ENCODE measurements at regions not wholly inside any gene's neighbourhood (a gene's known extent, or its start where the extent isn't known, plus 50 kb on each side); places are given as distances from the start of the nearest gene placed in this dataset.

DNA sequence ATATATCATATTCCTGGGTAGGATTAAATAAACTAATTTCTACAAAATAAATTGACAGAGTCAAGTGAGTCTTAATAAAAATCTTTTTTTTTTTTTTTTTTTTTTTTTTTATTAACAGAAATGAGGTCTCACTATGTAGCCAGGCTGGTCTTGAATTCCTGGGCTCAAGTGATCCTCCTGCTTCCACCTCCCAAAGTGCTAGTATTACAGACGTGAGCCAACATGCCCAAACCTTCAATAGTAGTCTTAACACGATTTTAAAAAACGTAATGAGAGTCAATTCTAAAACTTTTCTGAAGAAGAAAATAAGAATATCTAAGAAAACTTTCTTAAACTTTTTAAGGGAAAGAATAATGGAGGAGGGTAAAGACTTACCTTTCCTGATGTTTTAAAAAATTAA lies 84.2 kb downstream of the YIPF5 start:
- Histone ChIP-seq H3K36me3 (replicated peaks in 1 of 2; ENCODE audit: control insufficient read depth in 1 of 2, insufficient read depth in 2 of 2, low read length in 2 of 2) (no peaks in the 10 kb centered on the region), H3K9ac (ENCODE audit: insufficient read depth, low read length, poor library complexity, severe bottlenecking) (no peak overlapping the region), H4K20me1 (ENCODE audit: insufficient read depth, low read length) (no peaks in the 10 kb centered on the region), H3K79me2 (ENCODE audit: insufficient read depth, low read length) (no peaks in the 10 kb centered on the region), H3K4me2 (replicated peaks; ENCODE audit: extremely low read depth, low read length, poor library complexity, severe bottlenecking) (no peak overlapping the region), H3K9me3 (replicated peaks in 1 of 2; ENCODE audit: control insufficient read depth in 1 of 2, insufficient read depth in 1 of 2, low read length in 2 of 2) (peaks cover 0 to 5% of the 10 kb centered on the region in 2 donors), H3K27me3 (ENCODE audit: control insufficient read depth in 2 of 2, insufficient read depth in 2 of 2, low read length in 2 of 2) (no peaks in the 10 kb centered on the region), H3K4me1 (ENCODE audit: control insufficient read depth in 1 of 2, insufficient read depth in 2 of 2, low read length in 2 of 2) (no peaks in the 10 kb centered on the region), H3K4me3 (replicated peaks in 1 of 3; ENCODE audit: low read depth in 2 of 3, low read length in 3 of 3) (no peak overlapping the region), H3K27ac (ENCODE audit: low read depth in 1 of 2, low read length in 2 of 2) (no peak overlapping the region), H2AFZ (ENCODE audit: insufficient read depth, low read depth, low read length, poor library complexity, severe bottlenecking) (no peak overlapping the region)
- peaks cover 0 to 2% (median 1%) of the 10 kb centered on the region in 3 donors for H3K27me3 Mint-ChIP-seq (ENCODE audit: low read depth in 3 of 3)
- H3K4me1 Mint-ChIP-seq, result no peaks in the 10 kb centered on the region
- TF ChIP-seq, protein P1, sequence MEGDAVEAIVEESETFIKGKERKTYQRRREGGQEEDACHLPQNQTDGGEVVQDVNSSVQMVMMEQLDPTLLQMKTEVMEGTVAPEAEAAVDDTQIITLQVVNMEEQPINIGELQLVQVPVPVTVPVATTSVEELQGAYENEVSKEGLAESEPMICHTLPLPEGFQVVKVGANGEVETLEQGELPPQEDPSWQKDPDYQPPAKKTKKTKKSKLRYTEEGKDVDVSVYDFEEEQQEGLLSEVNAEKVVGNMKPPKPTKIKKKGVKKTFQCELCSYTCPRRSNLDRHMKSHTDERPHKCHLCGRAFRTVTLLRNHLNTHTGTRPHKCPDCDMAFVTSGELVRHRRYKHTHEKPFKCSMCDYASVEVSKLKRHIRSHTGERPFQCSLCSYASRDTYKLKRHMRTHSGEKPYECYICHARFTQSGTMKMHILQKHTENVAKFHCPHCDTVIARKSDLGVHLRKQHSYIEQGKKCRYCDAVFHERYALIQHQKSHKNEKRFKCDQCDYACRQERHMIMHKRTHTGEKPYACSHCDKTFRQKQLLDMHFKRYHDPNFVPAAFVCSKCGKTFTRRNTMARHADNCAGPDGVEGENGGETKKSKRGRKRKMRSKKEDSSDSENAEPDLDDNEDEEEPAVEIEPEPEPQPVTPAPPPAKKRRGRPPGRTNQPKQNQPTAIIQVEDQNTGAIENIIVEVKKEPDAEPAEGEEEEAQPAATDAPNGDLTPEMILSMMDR (IDR thresholded peaks at IDR 0.05), result no peak
- no peak for DNase-seq
- peaks cover 2 to 7% (median 4%) of the 10 kb centered on the region in 7 donors for H3K9me3 Mint-ChIP-seq
- WGBS (ENCODE audit: insufficient coverage), result no CpG with 5 or more reads among the region's 3 CpGs
- H3K36me3 Mint-ChIP-seq, result no peaks in the 10 kb centered on the region
- intact Hi-C loops (cut with micrococcal nuclease), result no loop called here
- no peak overlapping the region for H3K4me3 Mint-ChIP-seq
- H3K27ac Mint-ChIP-seq, result no peak overlapping the region

- H3K9me3 ChIP-seq (replicated peaks in 1 of 2; ENCODE audit: control insufficient read depth in 1 of 2, insufficient read depth in 1 of 2, low read length in 2 of 2), result no peaks in the 10 kb centered on the region
- H3K27ac Mint-ChIP-seq, result no peak overlapping the region
- no peaks in the 10 kb centered on the region for H3K4me1 Mint-ChIP-seq
- no peaks in the 10 kb centered on the region for H3K36me3 Mint-ChIP-seq
- no peak overlapping the region for H3K4me2 ChIP-seq (replicated peaks; ENCODE audit: extremely low read depth, low read length, poor library complexity, severe bottlenecking)
- no CpG with 5 or more reads among the region's 1 CpG for WGBS (ENCODE audit: insufficient coverage)
- H3K79me2 ChIP-seq (ENCODE audit: insufficient read depth, low read length), result no peaks in the 10 kb centered on the region
- H3K4me3 Mint-ChIP-seq, result no peak overlapping the region
- intact Hi-C loops (cut with micrococcal nuclease), result no loop called here
- H3K27me3 ChIP-seq (ENCODE audit: control insufficient read depth in 2 of 2, insufficient read depth in 2 of 2, low read length in 2 of 2), result no peaks in the 10 kb centered on the region
- H2AFZ ChIP-seq (ENCODE audit: insufficient read depth, low read depth, low read length, poor library complexity, severe bottlenecking), result no peak overlapping the region
- H3K9ac ChIP-seq (ENCODE audit: insufficient read depth, low read length, poor library complexity, severe bottlenecking), result no peak overlapping the region
- H4K20me1 ChIP-seq (ENCODE audit: insufficient read depth, low read length), result no peaks in the 10 kb centered on the region
- H3K9me3 Mint-ChIP-seq, result peaks cover 0 to 2% (median 0%) of the 10 kb centered on the region in 7 donors
- H3K36me3 ChIP-seq (replicated peaks in 1 of 2; ENCODE audit: control insufficient read depth in 1 of 2, insufficient read depth in 2 of 2, low read length in 2 of 2), result no peaks in the 10 kb centered on the region
- H3K4me3 ChIP-seq (replicated peaks in 1 of 3; ENCODE audit: low read depth in 2 of 3, low read length in 3 of 3), result no peak overlapping the region
- H3K4me1 ChIP-seq (ENCODE audit: control insufficient read depth in 1 of 2, insufficient read depth in 2 of 2, low read length in 2 of 2), result no peaks in the 10 kb centered on the region
- TF ChIP-seq, protein P1 (IDR thresholded peaks at IDR 0.05), result no peak
- DNase-seq, result no peak
- no peak overlapping the region for H3K27ac ChIP-seq (ENCODE audit: low read depth in 1 of 2, low read length in 2 of 2)
- H3K27me3 Mint-ChIP-seq (ENCODE audit: low read depth in 3 of 3), result peaks cover 0 to 1% (median 0%) of the 10 kb centered on the region in 3 donors
Observed at GRCh38 chr5:144087576-144087975, 82.9 kb downstream of the YIPF5 start.
